HepG2 (cell line): ENCODE measurements at regions not wholly inside any gene's neighbourhood (a gene's known extent, or its start where the extent isn't known, plus 50 kb on each side); places are given as distances from the start of the nearest gene placed in this dataset.

Source experiments
- BRCA1 ChIP-seq: sonication (generic); formaldehyde crosslinking; IDR thresholded peaks from 2 replicates; pipeline ENCODE4 v1.4.0; 2020; ENCODE audit warnings: missing genetic modification reagents
- DR1 ChIP-seq: sonication (generic); formaldehyde crosslinking; IDR thresholded peaks from 2 replicates; pipeline ENCODE4 v1.8.0; 2021; ENCODE audit warnings: mild to moderate bottlenecking, missing genetic modification reagents, inconsistent platforms
- ELF1 ChIP-seq: sonication (generic); formaldehyde crosslinking; IDR thresholded peaks from 2 replicates; pipeline ENCODE4 v1.4.0; 2020; ENCODE audit warnings: missing genetic modification reagents
- MTA1 ChIP-seq: sonication (generic); formaldehyde crosslinking; IDR thresholded peaks from 2 replicates; pipeline ENCODE4 v1.4.0; 2020; ENCODE audit warnings: missing genetic modification reagents, mild to moderate bottlenecking, borderline replicate concordance
- ZNF383 ChIP-seq: sonication (generic); formaldehyde crosslinking; IDR thresholded peaks from 2 replicates; pipeline ENCODE4 v1.4.0; 2020; ENCODE audit warnings: missing genetic modification reagents, mild to moderate bottlenecking, borderline replicate concordance
- ZNF607 ChIP-seq: sonication (generic); formaldehyde crosslinking; IDR thresholded peaks from 2 replicates; pipeline ENCODE4 v1.5.1; 2020; ENCODE audit warnings: missing genetic modification reagents, mild to moderate bottlenecking, borderline replicate concordance
- ZNF768 ChIP-seq: sonication (generic); formaldehyde crosslinking; IDR thresholded peaks from 2 replicates; pipeline ENCODE4 v1.4.0; 2020; ENCODE audit warnings: missing genetic modification reagents
- TF ChIP-seq, protein P1 (sequence below): sonication (generic); formaldehyde crosslinking; IDR thresholded peaks from 2 replicates; pipeline ENCODE4 v1.5.0; 2020; ENCODE audit warnings: mild to moderate bottlenecking, missing genetic modification reagents, moderate library complexity

DNA sequence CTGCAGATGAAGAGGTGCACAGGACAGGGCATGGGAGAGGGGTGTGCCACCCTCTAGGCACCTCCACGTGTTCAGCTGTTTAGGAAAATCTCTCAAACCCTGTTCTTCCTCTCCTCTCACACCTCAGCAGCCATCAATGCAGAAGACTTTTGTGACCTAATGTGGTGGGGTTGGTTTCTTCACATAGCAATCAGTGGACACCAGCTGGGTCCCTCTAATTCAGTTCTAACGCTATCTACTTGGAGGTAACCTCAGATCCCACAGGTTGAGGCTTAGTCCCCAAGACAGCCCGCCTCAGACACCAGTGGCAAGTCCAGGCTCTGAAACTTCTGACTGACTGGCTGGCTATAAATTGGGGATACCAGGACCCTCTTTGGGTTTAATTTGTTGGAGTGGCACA is 69.9 kb upstream of the ANKRD10 start:
- no peak for TF ChIP-seq ZNF383 (CRISPR knock-in tag)
- no peak for TF ChIP-seq MTA1 (CRISPR knock-in tag)
- no peak for TF ChIP-seq DR1 (CRISPR knock-in tag)
- no peak for TF ChIP-seq BRCA1 (CRISPR knock-in tag)
- no peak for TF ChIP-seq ELF1 (CRISPR knock-in tag)
- TF ChIP-seq, protein P1, sequence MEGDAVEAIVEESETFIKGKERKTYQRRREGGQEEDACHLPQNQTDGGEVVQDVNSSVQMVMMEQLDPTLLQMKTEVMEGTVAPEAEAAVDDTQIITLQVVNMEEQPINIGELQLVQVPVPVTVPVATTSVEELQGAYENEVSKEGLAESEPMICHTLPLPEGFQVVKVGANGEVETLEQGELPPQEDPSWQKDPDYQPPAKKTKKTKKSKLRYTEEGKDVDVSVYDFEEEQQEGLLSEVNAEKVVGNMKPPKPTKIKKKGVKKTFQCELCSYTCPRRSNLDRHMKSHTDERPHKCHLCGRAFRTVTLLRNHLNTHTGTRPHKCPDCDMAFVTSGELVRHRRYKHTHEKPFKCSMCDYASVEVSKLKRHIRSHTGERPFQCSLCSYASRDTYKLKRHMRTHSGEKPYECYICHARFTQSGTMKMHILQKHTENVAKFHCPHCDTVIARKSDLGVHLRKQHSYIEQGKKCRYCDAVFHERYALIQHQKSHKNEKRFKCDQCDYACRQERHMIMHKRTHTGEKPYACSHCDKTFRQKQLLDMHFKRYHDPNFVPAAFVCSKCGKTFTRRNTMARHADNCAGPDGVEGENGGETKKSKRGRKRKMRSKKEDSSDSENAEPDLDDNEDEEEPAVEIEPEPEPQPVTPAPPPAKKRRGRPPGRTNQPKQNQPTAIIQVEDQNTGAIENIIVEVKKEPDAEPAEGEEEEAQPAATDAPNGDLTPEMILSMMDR (CRISPR knock-in tag) = no peak
- no peak for TF ChIP-seq ZNF607 (CRISPR knock-in tag)
- no peak for TF ChIP-seq ZNF768 (CRISPR knock-in tag)
